RWPE1 (cell line): ENCODE measurements at regions not wholly inside any gene's neighbourhood (a gene's known extent, or its start where the extent isn't known, plus 50 kb on each side); places are given as distances from the start of the nearest gene placed in this dataset.

Source experiments
- CTCF ChIA-PET: fragments of 350-600 bp; sonication (Branson Sonifier 250); formaldehyde crosslinking; extraction: SDS; loops from one replicate; lab custom pipeline; 2021; lab: Yijun Ruan, JAX
- POLR2A ChIA-PET: fragments of 400-600 bp; formaldehyde crosslinking; extraction: SDS; loops from one replicate; lab custom pipeline; 2020; ENCODE audit warnings: antibody characterized with exemption; ENCODE audit not compliant: low non-redundant PET; lab: Yijun Ruan, JAX
- DNase-seq: peaks from one replicate; pipeline ENCODE4 v3.0.0; 2012; ENCODE audit warnings: low spot score
- H3K27ac ChIP-seq: fragments of 450-650 bp; 2 replicates; pipeline ENCODE4 v1.5.1; 2017
- CTCF ChIP-seq: fragments of 450-650 bp; conservative IDR thresholded peaks from 2 replicates; pipeline ENCODE4 v1.5.1; 2017; ENCODE audit warnings: low read depth, mild to moderate bottlenecking

GRCh38 chr9:99475401-99476065, 253.5 kb downstream of the SEC61B start:
- TF ChIP-seq CTCF, result no peak
- H3K27ac ChIP-seq, result no peak overlapping the region
- CTCF ChIA-PET, result interaction anchor here (0.6 kb wide), 1 partner anchor 1855 kb away, joined by 3 read pairs; no protein-coding TSS in a partner anchor

GRCh38 chr9:99478469-99479027, 256.5 kb downstream of the SEC61B start:
- ChIA-PET POLR2A (no interaction called here), CTCF (no interaction called here)
- no peak for DNase-seq
- H3K27ac ChIP-seq, result no peak overlapping the region
- no peak for TF ChIP-seq CTCF

More at GRCh38 chr9:99475401-99476065, 253.5 kb downstream of the SEC61B start:
- no peak for DNase-seq
- POLR2A ChIA-PET, result no interaction called here

- ChIA-PET POLR2A (no interaction called here), CTCF (interaction anchor here (0.6 kb wide), 2 partner anchors 330 to 1831 kb away, joined by 3 to 4 read pairs; no protein-coding TSS in a partner anchor)
- no peak for TF ChIP-seq CTCF
- no peak for DNase-seq
- H3K27ac ChIP-seq, result no peak overlapping the region
These were observed 257.8 kb downstream of the SEC61B start for GRCh38 chr9:99479929-99480328.

GRCh38 chr9:99485459-99485858, 263.4 kb downstream of the SEC61B start:
- ChIA-PET CTCF (no interaction called here), POLR2A (no interaction called here)
- TF ChIP-seq CTCF, result no peak
- no peak overlapping the region for H3K27ac ChIP-seq
- no peak for DNase-seq

- no peak overlapping the region for H3K27ac ChIP-seq
- no peak for TF ChIP-seq CTCF
- ChIA-PET POLR2A (no interaction called here), CTCF (no interaction called here)
- DNase-seq, result no peak
These were observed 264.6 kb downstream of the SEC61B start for GRCh38 chr9:99486684-99487083.

- DNase-seq, result no peak
- ChIA-PET CTCF (no interaction called here), POLR2A (no interaction called here)
- TF ChIP-seq CTCF, result no peak
- H3K27ac ChIP-seq, result no peak overlapping the region
These were observed 266.3 kb downstream of the SEC61B start for GRCh38 chr9:99488131-99489059.
